Natural killer cell treated with Interleukin-12 subunit alpha and Interleukin-12 subunit beta and Interleukin-15 and Interleukin-18, amount 100 ng/mL, for 72 hours (primary cell): ENCODE measurements at regions not wholly inside any gene's neighbourhood (a gene's known extent, or its start where the extent isn't known, plus 50 kb on each side); places are given as distances from the start of the nearest gene placed in this dataset.

Experiments used
- ATAC-seq, 2 donors: fragments of 150-1000 bp; cut with Tn5 transposase in 1 of 2; sonication (Bioruptor Pico), chemical (Tn5 transposase) in 1 of 2; 2 replicates each; pipeline ENCODE4 v1.10.0; 2021
- DNase-seq: peaks from one replicate; pipeline ENCODE4 v3.0.0; 2022; ENCODE audit warnings: low spot score
- H3K27ac Mint-ChIP-seq, 2 donors: 1 replicate in 1 of 2; 2 replicates in 1 of 2; pipeline ENCODE4 v1.8.0; 2022; ENCODE audit warnings: mixed read lengths in 2 of 2, mild to moderate bottlenecking in 1 of 2, moderate library complexity in 1 of 2
- H3K27me3 Mint-ChIP-seq, 2 donors: 1 replicate in 1 of 2; 2 replicates in 1 of 2; pipeline ENCODE4 v1.8.0; 2022; ENCODE audit warnings: mixed read lengths in 2 of 2
- H3K36me3 Mint-ChIP-seq: one replicate; pipeline ENCODE4 v1.8.0; 2022; ENCODE audit warnings: mixed read lengths
- H3K4me1 Mint-ChIP-seq, 2 donors: 1 replicate in 1 of 2; 2 replicates in 1 of 2; pipeline ENCODE4 v1.8.0; 2022; ENCODE audit warnings: low read depth in 2 of 2, mixed read lengths in 2 of 2, mild to moderate bottlenecking in 1 of 2
- H3K4me3 Mint-ChIP-seq: one replicate; pipeline ENCODE4 v1.8.0; 2022; ENCODE audit warnings: mixed read lengths
- H3K9me3 Mint-ChIP-seq: 2 replicates; pipeline ENCODE4 v1.8.0; 2022; ENCODE audit warnings: mixed read lengths

DNA sequence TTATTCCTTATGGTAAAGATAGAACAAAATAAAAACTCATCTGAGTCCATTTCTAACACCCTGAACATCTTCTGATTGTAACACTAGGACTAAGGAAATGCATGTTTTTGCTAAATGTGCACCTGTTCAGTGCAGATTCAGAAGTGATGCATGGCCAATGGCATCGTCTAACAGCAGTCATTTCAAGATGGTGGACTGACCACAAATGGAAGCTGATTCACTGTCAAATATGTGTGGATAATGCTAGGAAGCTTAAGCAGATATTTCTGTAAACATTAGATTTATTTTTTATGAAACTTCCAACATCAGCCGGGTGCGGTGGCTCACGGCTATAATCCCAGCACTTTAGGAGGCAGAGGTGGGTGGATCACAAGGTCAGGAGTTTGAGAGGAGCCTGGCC is 394.8 kb downstream of the SAMD5 start:
- ATAC-seq (no peak), DNase-seq (no peak)
- H3K4me3 Mint-ChIP-seq = no peak overlapping the region
- no peaks in the 10 kb centered on the region for H3K4me1 Mint-ChIP-seq
- no peak overlapping the region for H3K27ac Mint-ChIP-seq
- H3K9me3 Mint-ChIP-seq = peaks cover 3% of the 10 kb centered on the region
- no peaks in the 10 kb centered on the region for H3K36me3 Mint-ChIP-seq
- H3K27me3 Mint-ChIP-seq = no peaks in the 10 kb centered on the region

DNA sequence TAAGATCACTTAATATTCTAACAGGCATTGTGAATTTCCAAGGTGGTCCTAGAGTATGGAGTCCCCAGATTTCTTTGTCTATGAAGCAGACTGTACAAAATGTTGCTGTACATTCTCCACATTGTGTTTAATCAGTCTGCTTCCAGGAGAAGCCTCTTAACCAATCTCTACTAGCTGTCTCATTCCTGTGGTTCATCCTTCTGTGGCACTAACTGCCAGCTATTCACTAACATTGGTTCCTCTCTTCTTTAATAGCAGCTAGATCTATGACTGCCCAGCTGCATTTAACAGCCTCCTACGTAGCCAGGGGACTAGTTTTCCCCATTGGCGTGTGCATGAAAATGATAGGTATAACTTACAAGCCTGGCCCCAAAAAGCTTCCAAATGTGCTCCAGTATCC is 395.4 kb downstream of the SAMD5 start:
- ATAC-seq (no peak), DNase-seq (no peak)
- Mint-ChIP-seq H3K4me1 (no peaks in the 10 kb centered on the region), H3K9me3 (peaks cover 3% of the 10 kb centered on the region), H3K27ac (no peak overlapping the region), H3K27me3 (no peaks in the 10 kb centered on the region), H3K4me3 (no peak overlapping the region), H3K36me3 (no peaks in the 10 kb centered on the region)

DNA sequence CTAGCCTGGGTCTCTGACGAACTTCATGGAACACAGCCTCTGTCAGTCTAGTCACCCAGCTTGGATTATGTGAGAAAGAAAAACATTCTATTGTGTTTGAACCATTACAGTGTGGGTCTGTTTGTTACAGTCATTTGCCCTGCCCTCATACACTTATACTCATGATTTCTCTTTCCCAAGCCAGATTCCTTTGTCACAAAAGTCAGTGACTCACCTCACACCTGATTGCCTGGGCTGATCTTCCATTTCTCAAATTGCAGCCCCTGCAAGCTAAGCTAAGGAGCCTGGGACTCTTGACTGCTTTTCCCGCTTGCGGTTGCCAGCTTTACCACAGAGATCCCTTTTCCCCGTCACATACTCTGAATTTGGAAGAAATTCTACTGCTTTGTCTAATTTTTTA is 395.9 kb downstream of the SAMD5 start:
- Mint-ChIP-seq H3K27me3 (no peaks in the 10 kb centered on the region), H3K27ac (no peak overlapping the region), H3K4me3 (no peak overlapping the region), H3K9me3 (peaks cover 4% of the 10 kb centered on the region), H3K4me1 (no peaks in the 10 kb centered on the region), H3K36me3 (no peaks in the 10 kb centered on the region)
- ATAC-seq = no peak
- DNase-seq = no peak

DNA sequence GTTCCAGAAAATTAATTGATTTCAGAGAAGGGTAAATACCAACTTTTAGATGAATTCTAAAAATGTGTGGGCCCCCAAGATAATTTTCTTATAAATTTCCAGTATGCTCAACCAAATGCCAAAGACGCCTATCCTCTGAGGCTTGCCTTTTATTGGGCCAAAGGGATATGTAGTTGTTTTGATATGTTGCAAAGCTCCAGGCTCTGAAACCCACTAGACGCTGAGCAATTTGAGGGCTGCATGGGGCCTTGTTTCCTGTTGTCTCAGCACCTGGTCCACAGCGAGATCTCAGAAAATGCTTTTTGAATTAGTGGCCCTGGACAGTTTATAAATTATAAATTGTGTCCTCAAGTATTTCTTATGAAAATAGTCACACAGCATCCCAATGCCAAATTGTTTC is 397.2 kb downstream of the SAMD5 start:
- no peak for DNase-seq
- no peak for ATAC-seq
- H3K36me3 Mint-ChIP-seq = no peaks in the 10 kb centered on the region
- H3K27me3 Mint-ChIP-seq = no peaks in the 10 kb centered on the region
- H3K9me3 Mint-ChIP-seq = peaks cover 3% of the 10 kb centered on the region
- H3K4me1 Mint-ChIP-seq = no peaks in the 10 kb centered on the region
- H3K27ac Mint-ChIP-seq = no peak overlapping the region
- H3K4me3 Mint-ChIP-seq = no peak overlapping the region

DNA sequence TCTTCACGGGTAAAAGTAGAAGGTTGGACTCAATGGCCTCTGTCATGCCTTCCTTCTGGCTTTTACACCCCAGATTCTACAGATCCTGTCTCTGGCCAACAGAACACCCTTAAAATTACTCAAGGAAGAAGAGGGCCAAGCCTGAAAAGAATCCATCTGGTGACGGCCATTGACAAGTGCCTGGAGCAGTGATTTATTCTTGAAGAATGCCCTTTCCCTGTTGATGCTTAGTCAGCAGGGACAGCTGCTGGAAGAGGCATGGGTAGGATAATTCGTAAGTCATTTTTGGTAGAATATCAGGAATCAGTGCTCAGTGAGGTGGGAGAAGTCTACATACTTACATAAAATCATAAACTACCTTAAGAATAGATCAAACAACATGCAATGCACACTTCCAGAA is 397.9 kb downstream of the SAMD5 start:
- Mint-ChIP-seq H3K27me3 (no peaks in the 10 kb centered on the region), H3K27ac (no peak overlapping the region), H3K4me1 (no peaks in the 10 kb centered on the region), H3K4me3 (no peak overlapping the region), H3K9me3 (peaks cover 3% of the 10 kb centered on the region), H3K36me3 (no peaks in the 10 kb centered on the region)
- ATAC-seq (no peak), DNase-seq (no peak)

DNA sequence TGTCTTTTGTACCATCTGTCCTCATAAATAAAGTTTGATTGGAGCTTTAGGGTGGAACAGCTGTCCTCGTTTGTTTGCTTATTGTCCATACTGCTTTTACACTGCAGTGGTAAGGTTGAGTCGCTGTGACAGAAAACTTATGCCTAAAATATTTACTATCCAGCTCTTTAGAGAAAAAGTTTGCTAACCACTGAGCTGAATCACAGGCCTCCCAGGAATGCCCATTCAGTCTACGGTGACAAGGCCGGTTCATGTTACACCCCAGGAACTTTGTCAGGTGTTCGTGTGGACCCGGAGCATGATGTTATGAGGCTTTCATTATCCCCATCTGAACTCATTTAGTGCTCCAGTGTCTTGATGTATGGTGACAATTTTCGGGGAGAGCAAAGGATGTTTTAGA is 401.1 kb downstream of the SAMD5 start:
- ATAC-seq = no peak
- Mint-ChIP-seq H3K4me1 (no peaks in the 10 kb centered on the region), H3K9me3 (peaks cover 6% of the 10 kb centered on the region), H3K27me3 (no peaks in the 10 kb centered on the region), H3K27ac (no peak overlapping the region), H3K4me3 (no peak overlapping the region), H3K36me3 (no peaks in the 10 kb centered on the region)
- DNase-seq = no peak

DNA sequence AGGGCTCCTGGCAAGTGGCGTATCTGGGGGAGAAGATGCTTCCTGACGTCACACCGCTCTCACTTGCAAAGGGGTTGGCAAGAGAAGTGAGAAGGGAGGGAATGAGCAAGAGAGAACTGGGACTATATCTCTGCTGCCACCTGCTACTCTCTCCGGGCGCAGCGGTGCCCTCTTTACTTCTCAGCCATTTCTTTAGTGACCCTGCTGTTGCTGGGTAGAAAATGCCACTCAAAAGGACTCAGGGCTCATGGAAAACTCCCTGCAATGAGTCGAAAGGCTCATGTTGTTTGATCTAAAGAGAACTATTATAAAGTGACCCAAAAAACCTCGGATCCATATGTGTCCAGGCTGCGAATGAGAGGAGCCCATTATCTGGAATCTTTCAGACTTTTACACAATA is 401.8 kb downstream of the SAMD5 start:
- Mint-ChIP-seq H3K27ac (no peak overlapping the region), H3K36me3 (no peaks in the 10 kb centered on the region), H3K9me3 (peaks cover 6% of the 10 kb centered on the region), H3K4me1 (no peaks in the 10 kb centered on the region), H3K27me3 (no peaks in the 10 kb centered on the region), H3K4me3 (no peak overlapping the region)
- DNase-seq = no peak
- no peak for ATAC-seq

DNA sequence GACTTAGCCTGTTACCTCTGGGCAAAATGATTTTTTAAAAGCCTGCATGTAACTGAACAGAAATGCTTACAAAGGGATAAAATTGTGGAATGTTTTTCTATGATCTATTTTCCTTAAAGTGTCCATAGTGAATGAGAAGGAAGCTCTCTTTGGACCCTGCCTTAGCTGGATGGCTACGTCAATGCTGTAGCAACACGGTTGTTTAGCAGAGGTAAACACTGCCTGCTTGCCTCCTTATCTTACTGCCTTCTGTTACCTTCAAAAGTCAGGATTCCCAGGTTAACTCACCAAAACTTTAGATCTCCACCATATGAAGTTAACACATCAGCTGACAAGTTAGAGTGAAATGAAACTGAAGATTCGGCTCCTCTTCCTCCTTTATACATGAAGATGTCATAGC is 402.6 kb downstream of the SAMD5 start:
- H3K27ac Mint-ChIP-seq = no peak overlapping the region
- H3K9me3 Mint-ChIP-seq = peaks cover 6% of the 10 kb centered on the region
- no peaks in the 10 kb centered on the region for H3K4me1 Mint-ChIP-seq
- H3K27me3 Mint-ChIP-seq = no peaks in the 10 kb centered on the region
- no peak for ATAC-seq
- H3K4me3 Mint-ChIP-seq = no peak overlapping the region
- no peak for DNase-seq
- no peaks in the 10 kb centered on the region for H3K36me3 Mint-ChIP-seq

DNA sequence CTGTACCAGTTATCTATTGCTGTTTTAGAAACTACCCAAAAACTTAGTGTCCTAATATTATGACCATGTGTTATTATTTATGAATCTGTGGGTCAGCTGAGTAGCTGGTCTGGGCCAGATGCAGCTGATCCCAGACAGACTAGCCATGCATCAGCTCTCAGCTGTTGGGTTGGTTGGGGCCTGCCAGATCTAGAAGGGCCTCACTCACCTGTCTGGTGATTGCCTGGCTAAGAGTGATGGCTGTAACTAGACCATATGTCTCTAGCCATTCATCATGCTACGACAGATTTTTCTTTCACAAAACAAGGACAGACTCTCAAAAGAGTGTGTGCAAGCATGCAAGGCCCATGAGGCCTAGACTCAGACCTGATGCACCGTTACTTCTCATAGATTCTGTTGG is 403.2 kb downstream of the SAMD5 start:
- H3K4me1 Mint-ChIP-seq = no peaks in the 10 kb centered on the region
- H3K27me3 Mint-ChIP-seq = no peaks in the 10 kb centered on the region
- DNase-seq = no peak
- H3K36me3 Mint-ChIP-seq = no peaks in the 10 kb centered on the region
- H3K27ac Mint-ChIP-seq = no peak overlapping the region
- peaks cover 6% of the 10 kb centered on the region for H3K9me3 Mint-ChIP-seq
- no peak overlapping the region for H3K4me3 Mint-ChIP-seq
- ATAC-seq = peak in 1 of 2 donors; percentile 33

DNA sequence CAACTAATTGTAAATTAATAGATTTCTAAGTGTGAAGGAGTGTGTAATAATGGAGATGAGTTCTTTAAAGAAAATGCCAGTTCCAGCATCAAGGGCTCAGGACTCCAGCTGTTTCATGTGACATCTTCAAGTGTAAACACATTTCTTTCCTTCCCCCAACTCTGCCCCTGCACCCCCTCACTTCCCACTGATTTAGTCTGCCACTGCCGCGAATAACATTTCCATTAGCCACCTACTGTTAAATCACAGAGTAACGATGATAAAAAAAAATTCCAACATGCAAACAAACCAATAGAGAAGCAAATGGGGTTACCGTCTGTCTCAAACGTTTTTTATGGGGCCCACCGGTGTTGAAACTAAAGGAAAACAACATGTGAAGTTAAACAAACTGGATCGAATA is 414.3 kb downstream of the SAMD5 start:
- Mint-ChIP-seq H3K4me1 (no peaks in the 10 kb centered on the region), H3K9me3 (peaks cover 12% of the 10 kb centered on the region), H3K4me3 (no peak overlapping the region), H3K27ac (no peak overlapping the region), H3K27me3 (no peaks in the 10 kb centered on the region), H3K36me3 (no peaks in the 10 kb centered on the region)
- DNase-seq (no peak), ATAC-seq (no peak)

DNA sequence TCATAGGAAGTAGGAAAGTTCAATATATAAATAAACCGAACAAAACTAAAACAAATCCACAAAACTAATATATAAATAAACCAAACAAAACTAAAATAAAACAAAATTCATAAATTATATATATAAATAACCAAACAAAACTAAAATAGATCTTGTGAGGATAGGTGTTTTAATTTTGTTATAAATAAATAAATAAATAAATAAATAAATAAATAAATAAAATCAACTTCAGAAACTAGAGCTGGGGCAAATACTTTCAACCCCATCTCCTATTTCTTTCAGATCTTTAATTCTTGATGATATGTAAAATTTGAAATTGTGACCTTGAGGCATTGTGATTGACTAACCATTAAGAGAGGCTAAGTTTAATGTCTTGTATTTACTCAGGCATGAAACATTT is 416.1 kb downstream of the SAMD5 start:
- DNase-seq = no peak
- Mint-ChIP-seq H3K9me3 (peaks cover 22% of the 10 kb centered on the region), H3K36me3 (peaks cover 7% of the 10 kb centered on the region), H3K27me3 (no peaks in the 10 kb centered on the region), H3K27ac (no peak overlapping the region), H3K4me3 (no peak overlapping the region), H3K4me1 (no peaks in the 10 kb centered on the region)
- no peak for ATAC-seq

DNA sequence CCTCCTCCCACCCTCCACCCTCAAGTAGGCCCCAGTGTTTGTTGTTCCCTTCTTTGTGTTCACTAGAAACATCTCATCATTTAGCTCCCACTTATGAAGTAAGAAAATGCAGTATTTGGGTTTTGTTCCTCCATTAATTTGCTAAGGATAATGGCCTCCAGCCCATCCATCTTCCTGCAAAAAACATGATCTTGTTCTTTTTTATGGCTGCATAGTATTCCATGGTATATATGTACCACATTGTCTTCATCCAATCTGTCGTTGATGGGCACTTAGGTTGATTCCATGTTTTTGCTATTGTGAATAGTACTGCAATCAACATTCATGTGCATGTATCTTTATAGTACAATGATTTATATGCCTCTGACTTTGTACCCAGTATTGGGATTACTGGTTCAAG is 416.8 kb upstream of the SASH1 start:
- DNase-seq = no peak
- no peak for ATAC-seq
- H3K27ac Mint-ChIP-seq = no peak overlapping the region
- H3K4me3 Mint-ChIP-seq = no peak overlapping the region
- H3K36me3 Mint-ChIP-seq = peaks cover 7% of the 10 kb centered on the region
- H3K4me1 Mint-ChIP-seq = no peaks in the 10 kb centered on the region
- no peaks in the 10 kb centered on the region for H3K27me3 Mint-ChIP-seq
- peaks cover 26% of the 10 kb centered on the region for H3K9me3 Mint-ChIP-seq

DNA sequence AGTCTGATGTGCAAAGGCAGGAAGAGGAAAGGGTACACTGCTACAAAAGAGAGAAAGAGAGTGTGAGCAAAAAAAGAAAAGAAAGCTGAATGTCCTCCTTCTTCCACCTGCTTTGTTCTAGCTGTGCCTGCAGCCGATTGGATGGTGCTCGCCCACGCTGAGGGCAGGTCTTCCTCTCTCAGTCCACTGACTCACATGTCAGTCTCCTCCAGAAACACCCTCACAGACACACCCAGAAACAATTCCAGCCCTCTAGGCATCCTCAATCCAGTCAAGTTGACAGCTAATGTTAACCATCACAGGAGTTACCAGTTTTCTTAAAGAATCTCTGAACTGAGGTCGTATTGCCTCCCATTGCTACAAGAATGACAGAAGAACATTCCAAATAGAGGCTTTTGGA is 411.9 kb upstream of the SASH1 start:
- Mint-ChIP-seq H3K27me3 (no peaks in the 10 kb centered on the region), H3K27ac (no peak overlapping the region), H3K36me3 (peaks cover 7% of the 10 kb centered on the region), H3K4me3 (no peak overlapping the region), H3K4me1 (no peaks in the 10 kb centered on the region), H3K9me3 (peaks cover 36% of the 10 kb centered on the region)
- DNase-seq = no peak
- no peak for ATAC-seq

DNA sequence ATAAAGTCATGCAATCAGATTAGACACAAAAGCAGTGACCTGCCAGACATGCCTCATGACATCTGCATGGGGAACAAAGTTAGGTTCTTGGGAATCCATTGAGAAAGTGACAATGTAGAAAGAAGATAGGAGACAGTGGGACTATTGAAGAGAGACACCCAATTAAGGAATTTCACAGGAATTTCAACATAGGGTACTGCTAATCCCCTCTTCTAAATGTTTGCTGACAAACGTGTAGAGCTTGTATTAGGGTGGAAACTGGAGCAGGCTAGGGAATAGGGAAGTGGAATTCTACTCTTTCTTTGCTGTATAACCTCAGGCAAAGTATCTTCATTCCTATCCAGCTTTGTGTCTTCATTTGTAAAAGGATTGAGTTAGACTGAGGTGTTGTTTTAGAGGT is 409.4 kb upstream of the SASH1 start:
- Mint-ChIP-seq H3K4me1 (no peaks in the 10 kb centered on the region), H3K36me3 (peaks cover 7% of the 10 kb centered on the region), H3K9me3 (peaks cover 30% of the 10 kb centered on the region), H3K27me3 (no peaks in the 10 kb centered on the region), H3K4me3 (no peak overlapping the region), H3K27ac (no peak overlapping the region)
- no peak for DNase-seq
- ATAC-seq = no peak

DNA sequence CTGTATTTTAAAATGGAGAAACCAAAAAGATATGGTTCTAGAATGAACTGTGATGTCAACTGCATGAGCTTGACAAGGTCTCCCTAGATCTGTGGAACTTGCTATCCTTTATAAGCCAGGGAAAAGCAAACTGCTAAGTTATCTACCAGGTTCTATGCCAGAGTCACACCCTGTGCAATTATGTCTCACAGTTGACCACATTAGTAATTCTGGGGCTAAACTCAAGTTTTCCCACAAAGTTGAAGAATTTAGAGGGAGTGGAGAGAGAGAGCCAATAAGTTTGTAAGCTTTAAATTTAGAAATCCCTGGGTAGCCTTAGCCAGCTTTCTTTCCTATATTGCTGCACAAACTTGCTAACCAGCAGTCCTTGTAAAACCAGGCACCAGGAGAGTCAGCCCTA is 407.0 kb upstream of the SASH1 start:
- no peak overlapping the region for H3K27ac Mint-ChIP-seq
- peaks cover 23% of the 10 kb centered on the region for H3K9me3 Mint-ChIP-seq
- H3K4me1 Mint-ChIP-seq = no peaks in the 10 kb centered on the region
- ATAC-seq = no peak
- no peaks in the 10 kb centered on the region for H3K27me3 Mint-ChIP-seq
- no peak for DNase-seq
- no peaks in the 10 kb centered on the region for H3K36me3 Mint-ChIP-seq
- H3K4me3 Mint-ChIP-seq = no peak overlapping the region
